KMS-11 (cell line): ENCODE measurements at regions not wholly inside any gene's neighbourhood (a gene's known extent, or its start where the extent isn't known, plus 50 kb on each side); places are given as distances from the start of the nearest gene placed in this dataset.
"Not testable (repeated sequence)": the region's sequence is repeated elsewhere in the genome, so short reads cannot be mapped to it uniquely, and the experiment has no call there.

Experiments used
- H2AFZ ChIP-seq: fragments of 200-600 bp; sonication (generic); 2 replicates; pipeline ENCODE4 v1.6.1; 2016; ENCODE audit warnings: antibody characterized with exemption, mixed run types, low read depth
- H3K27ac ChIP-seq: fragments of 200-600 bp; sonication (generic); 2 replicates; pipeline ENCODE4 v1.6.1; 2016; ENCODE audit warnings: mild to moderate bottlenecking, mixed run types
- H3K27me3 ChIP-seq: fragments of 200-600 bp; sonication (generic); 2 replicates; pipeline ENCODE4 v1.6.1; 2017; ENCODE audit warnings: mild to moderate bottlenecking, low read depth, mixed run types, moderate library complexity; ENCODE audit not compliant: insufficient read depth
- H3K36me3 ChIP-seq: fragments of 200-600 bp; sonication (generic); 2 replicates; pipeline ENCODE4 v1.6.1; 2017; ENCODE audit warnings: mild to moderate bottlenecking, mixed run types; ENCODE audit not compliant: insufficient read depth
- H3K4me1 ChIP-seq: fragments of 200-600 bp; sonication (generic); 2 replicates; pipeline ENCODE4 v1.6.1; 2016; ENCODE audit warnings: mild to moderate bottlenecking, low read depth, mixed run types; ENCODE audit not compliant: poor library complexity, severe bottlenecking
- H3K4me2 ChIP-seq: fragments of 200-600 bp; sonication (generic); 2 replicates; pipeline ENCODE4 v1.7.0; 2016; ENCODE audit warnings: mild to moderate bottlenecking, mixed run types
- H3K4me3 ChIP-seq: fragments of 200-600 bp; sonication (generic); IDR thresholded peaks from 2 replicates; pipeline ENCODE4 v1.6.1; 2017; ENCODE audit warnings: low read depth, low read length, mixed read lengths; ENCODE audit not compliant: insufficient read depth
- H3K79me2 ChIP-seq: fragments of 200-600 bp; sonication (generic); 2 replicates; pipeline ENCODE4 v1.6.1; 2016; ENCODE audit warnings: low read depth, mixed run types; ENCODE audit not compliant: insufficient read depth
- H3K9ac ChIP-seq: fragments of 200-600 bp; sonication (generic); 2 replicates; pipeline ENCODE4 v1.6.1; 2016; ENCODE audit warnings: mild to moderate bottlenecking, mixed run types
- H4K20me1 ChIP-seq: fragments of 200-600 bp; sonication (generic); 2 replicates; pipeline ENCODE4 v1.6.1; 2016; ENCODE audit warnings: mild to moderate bottlenecking, mixed run types; ENCODE audit not compliant: insufficient read depth
- CTCF ChIP-seq: fragments of 200-600 bp; sonication (generic); conservative IDR thresholded peaks from 2 replicates; pipeline ENCODE4 v1.6.1; 2017; ENCODE audit warnings: low read depth, mild to moderate bottlenecking, antibody characterized with exemption, low read length, moderate library complexity, mixed read lengths

DNA sequence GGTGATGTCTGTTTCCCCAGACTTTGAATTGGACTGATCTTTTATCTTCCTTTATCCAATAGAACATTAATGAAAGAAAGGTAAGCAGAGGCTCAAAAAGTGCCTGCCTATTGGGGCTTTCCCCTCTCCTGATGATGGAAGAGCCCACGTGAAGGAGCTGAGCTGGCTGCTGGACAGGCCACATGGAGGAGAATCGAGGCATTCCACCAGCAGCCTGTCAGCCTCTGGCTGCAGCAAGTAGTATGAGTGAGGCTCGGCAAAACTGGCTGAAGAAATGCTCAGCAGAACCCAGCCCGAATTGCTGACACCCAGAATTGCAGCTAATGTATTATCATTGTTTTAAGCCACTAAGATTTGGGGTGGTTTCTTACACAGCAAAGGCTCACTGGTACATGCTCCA, 66.5 kb upstream of the STC2 start:
- no peak overlapping the region for H3K9ac ChIP-seq
- no peak overlapping the region for H2AFZ ChIP-seq
- no peaks in the 10 kb centered on the region for H3K79me2 ChIP-seq
- no peak overlapping the region for H3K4me2 ChIP-seq
- no peaks in the 10 kb centered on the region for H3K36me3 ChIP-seq
- H3K4me1 ChIP-seq = no peaks in the 10 kb centered on the region
- H3K27me3 ChIP-seq = no peaks in the 10 kb centered on the region
- H3K4me3 ChIP-seq = no peak overlapping the region
- no peaks in the 10 kb centered on the region for H4K20me1 ChIP-seq
- no peak overlapping the region for H3K27ac ChIP-seq
- TF ChIP-seq CTCF = no peak

- H3K4me3 ChIP-seq = no peak overlapping the region
- H4K20me1 ChIP-seq = no peaks in the 10 kb centered on the region
- no peaks in the 10 kb centered on the region for H3K27me3 ChIP-seq
- H3K79me2 ChIP-seq = no peaks in the 10 kb centered on the region
- H3K36me3 ChIP-seq = no peaks in the 10 kb centered on the region
- TF ChIP-seq CTCF = no peak
- no peak overlapping the region for H3K27ac ChIP-seq
- H3K4me1 ChIP-seq = no peaks in the 10 kb centered on the region
- no peak overlapping the region for H2AFZ ChIP-seq
- no peak overlapping the region for H3K4me2 ChIP-seq
- H3K9ac ChIP-seq = no peak overlapping the region
These were observed 64.0 kb upstream of the STC2 start for GRCh38 chr5:173392172-173392571.

DNA sequence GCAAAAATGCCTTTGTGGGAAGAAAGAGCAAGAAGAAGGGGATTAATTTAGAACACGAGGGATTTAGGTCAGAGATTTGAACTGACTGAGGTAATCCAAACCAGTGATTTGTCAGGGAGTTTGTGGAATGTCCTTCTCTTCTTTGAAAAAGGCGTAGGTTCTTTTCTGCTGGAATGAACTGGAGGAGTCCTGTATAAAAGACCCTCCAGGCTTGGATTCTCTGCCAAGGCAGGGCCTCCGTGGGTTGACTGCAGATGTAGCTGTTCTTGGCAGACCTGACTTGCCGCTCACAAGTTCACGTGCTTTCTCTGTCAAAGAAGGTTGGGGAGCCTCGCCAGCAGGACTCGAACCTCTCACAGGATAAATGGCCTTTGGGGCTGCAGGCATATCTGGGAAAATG, 62.8 kb upstream of the STC2 start:
- H4K20me1 ChIP-seq = no peaks in the 10 kb centered on the region
- H3K79me2 ChIP-seq = no peaks in the 10 kb centered on the region
- no peaks in the 10 kb centered on the region for H3K4me1 ChIP-seq
- H3K4me3 ChIP-seq = no peak overlapping the region
- H3K27me3 ChIP-seq = no peaks in the 10 kb centered on the region
- H2AFZ ChIP-seq = no peak overlapping the region
- no peak overlapping the region for H3K4me2 ChIP-seq
- no peak overlapping the region for H3K27ac ChIP-seq
- no peaks in the 10 kb centered on the region for H3K36me3 ChIP-seq
- no peak overlapping the region for H3K9ac ChIP-seq
- no peak for TF ChIP-seq CTCF

GRCh38 chr5:173387293-173387692, 59.1 kb upstream of the STC2 start:
- H2AFZ ChIP-seq, H3K9ac ChIP-seq, H3K4me2 ChIP-seq, H3K4me3 ChIP-seq, H4K20me1 ChIP-seq, H3K27ac ChIP-seq, H3K4me1 ChIP-seq, H3K79me2 ChIP-seq, H3K27me3 ChIP-seq, H3K36me3 ChIP-seq: not testable (repeated sequence)

- Histone ChIP-seq H2AFZ (no peak overlapping the region), H3K36me3 (no peaks in the 10 kb centered on the region)
- no peak for TF ChIP-seq CTCF
These were observed 57.7 kb upstream of the STC2 start for GRCh38 chr5:173385832-173386360.

More at GRCh38 chr5:173385832-173386360, 57.7 kb upstream of the STC2 start:
- no peak overlapping the region for H3K4me2 ChIP-seq
- H3K27me3 ChIP-seq = no peaks in the 10 kb centered on the region
- no peak overlapping the region for H3K9ac ChIP-seq
- no peaks in the 10 kb centered on the region for H3K4me1 ChIP-seq
- no peaks in the 10 kb centered on the region for H4K20me1 ChIP-seq
- no peaks in the 10 kb centered on the region for H3K79me2 ChIP-seq
- no peak overlapping the region for H3K4me3 ChIP-seq
- no peak overlapping the region for H3K27ac ChIP-seq
